SK-N-SH (cell line): ENCODE measurements at regions not wholly inside any gene's neighbourhood (a gene's known extent, or its start where the extent isn't known, plus 50 kb on each side); places are given as distances from the start of the nearest gene placed in this dataset.

Experiments used
- CTCF ChIA-PET: fragments of 300-600, 350-600 bp; formaldehyde crosslinking; extraction: SDS; loops from one replicate; lab custom pipeline; 2021; lab: Yijun Ruan, JAX
- POLR2A ChIA-PET: fragments of 350-600 bp; sonication (Branson Sonifier 250); formaldehyde crosslinking; extraction: SDS; loops from one replicate; lab custom pipeline; 2020; ENCODE audit warnings: antibody characterized with exemption, inconsistent platforms; lab: Yijun Ruan, JAX
- DNase-seq: peaks from one replicate; pipeline ENCODE4 v3.0.0; 2012
- H2AFZ ChIP-seq: fragments of 200-600 bp; sonication (generic); 2 replicates; pipeline ENCODE4 v1.8.1; 2016; ENCODE audit warnings: antibody characterized with exemption, mild to moderate bottlenecking, low read depth
- H3F3A ChIP-seq: fragments of 200-600 bp; sonication (generic); replicated peaks from 2 replicates; pipeline ENCODE3; 2016; ENCODE audit warnings: antibody characterized with exemption, mild to moderate bottlenecking; ENCODE audit not compliant: insufficient read depth
- H3K27ac ChIP-seq, 2 experiments: fragments of 200-500 bp in 1 of 2; fragments of 200-600 bp in 1 of 2; sonication (Bioruptor generic) in 1 of 2; sonication (generic), shearing (Covaris generic) in 1 of 2; 2 replicates each; pipeline versions ENCODE4 v1.5.1 to v1.6.1; 2014 to 2016; ENCODE audit warnings: low read depth in 2 of 2, inconsistent platforms in 1 of 2, low read length in 1 of 2, mild to moderate bottlenecking in 1 of 2, mixed read lengths in 1 of 2
- H3K27me3 ChIP-seq: fragments of 200-600 bp; sonication (generic), shearing (Covaris generic); 2 replicates; pipeline ENCODE4 v1.6.1; 2016; ENCODE audit warnings: mixed run types; ENCODE audit not compliant: insufficient read depth
- H3K36me3 ChIP-seq, 2 experiments: fragments of 200-500 bp in 1 of 2; fragments of 200-600 bp in 1 of 2; sonication (Bioruptor generic) in 1 of 2; sonication (generic) in 1 of 2; replicated peaks in 1 of 2; 2 replicates each; pipeline versions ENCODE3 to v1.5.1; 2014 to 2016; ENCODE audit warnings: low read length in 1 of 2, mild to moderate bottlenecking in 1 of 2; ENCODE audit not compliant: insufficient read depth in 2 of 2, control insufficient read depth in 1 of 2
- H3K4me1 ChIP-seq, 2 experiments: fragments of 200-500 bp in 1 of 2; fragments of 200-600 bp in 1 of 2; sonication (Bioruptor generic) in 1 of 2; sonication (generic), shearing (Covaris generic) in 1 of 2; 2 replicates each; pipeline versions ENCODE4 v1.5.1 to v1.6.1; 2014 to 2016; ENCODE audit warnings: low read depth in 1 of 2, low read length in 1 of 2, mixed run types in 1 of 2; ENCODE audit not compliant: insufficient read depth in 2 of 2, control insufficient read depth in 1 of 2
- H3K4me2 ChIP-seq: fragments of 200-600 bp; sonication (generic), shearing (Covaris generic); 2 replicates; pipeline ENCODE4 v1.6.1; 2017; ENCODE audit warnings: mixed run types
- H3K4me3 ChIP-seq, 2 experiments: fragments of 200-500 bp in 1 of 2; fragments of 200-600 bp in 1 of 2; sonication (Bioruptor generic) in 1 of 2; sonication (generic), shearing (Covaris generic) in 1 of 2; 2 replicates each; pipeline versions ENCODE4 v1.5.1 to v1.8.1; 2014 to 2016; ENCODE audit warnings: low read depth in 2 of 2, inconsistent platforms in 1 of 2, low read length in 1 of 2, mild to moderate bottlenecking in 1 of 2, mixed read lengths in 1 of 2, moderate library complexity in 1 of 2
- H3K79me2 ChIP-seq: fragments of 200-600 bp; sonication (generic); 2 replicates; pipeline ENCODE4 v1.8.1; 2017; ENCODE audit warnings: mild to moderate bottlenecking; ENCODE audit not compliant: insufficient read depth
- H3K9ac ChIP-seq: fragments of 200-600 bp; sonication (generic); 2 replicates; pipeline ENCODE4 v1.6.1; 2017; ENCODE audit warnings: mixed run types
- H3K9me2 ChIP-seq: fragments of 200-600 bp; sonication (generic); 2 replicates; pipeline ENCODE4 v1.6.1; 2017; ENCODE audit warnings: mixed run types
- H3K9me3 ChIP-seq: fragments of 200-600 bp; sonication (generic); 2 replicates; pipeline ENCODE4 v1.6.1; 2017; ENCODE audit warnings: mixed run types, mild to moderate bottlenecking, moderate library complexity
- H4K20me1 ChIP-seq: fragments of 200-600 bp; sonication (generic); 2 replicates; pipeline ENCODE4 v1.6.1; 2017; ENCODE audit warnings: mild to moderate bottlenecking, mixed run types; ENCODE audit not compliant: insufficient read depth
- CHD2 ChIP-seq: fragments of 150-350 bp; IDR thresholded peaks from 2 replicates; pipeline ENCODE4 v1.6.1; 2018; ENCODE audit warnings: low read length; ENCODE audit not compliant: partially characterized antibody
- EP300 ChIP-seq, 2 experiments: IDR thresholded peaks; 2 replicates each; pipeline versions ENCODE4 v1.4.0 to v1.6.1; 2012; ENCODE audit warnings: borderline replicate concordance in 1 of 2, low read depth in 1 of 2, low read length in 1 of 2
- FOSL2 ChIP-seq: IDR thresholded peaks from 2 replicates; pipeline ENCODE4 v1.4.0; 2012; ENCODE audit warnings: low read depth, mild to moderate bottlenecking, moderate library complexity, borderline replicate concordance
- FOXJ3 ChIP-seq: sonication (generic); formaldehyde crosslinking; IDR thresholded peaks from 2 replicates; pipeline ENCODE4 v1.5.1; 2020; ENCODE audit warnings: mild to moderate bottlenecking, missing genetic modification reagents
- GABPA ChIP-seq: IDR thresholded peaks from 2 replicates; pipeline ENCODE4 v1.4.0; 2012; ENCODE audit warnings: low read depth, mild to moderate bottlenecking
- JUND ChIP-seq: IDR thresholded peaks from 2 replicates; pipeline ENCODE4 v1.4.0; 2012
- NRF1 ChIP-seq: IDR thresholded peaks from 2 replicates; pipeline ENCODE4 v1.6.1; 2012; ENCODE audit warnings: low read depth, mild to moderate bottlenecking, low read length
- RAD21 ChIP-seq: IDR thresholded peaks from 2 replicates; pipeline ENCODE4 v1.6.1; 2012; ENCODE audit warnings: mild to moderate bottlenecking, low read length
- RCOR1 ChIP-seq: fragments of 150-350 bp; IDR thresholded peaks from 2 replicates; pipeline ENCODE4 v1.6.1; 2017; ENCODE audit warnings: antibody characterized with exemption, low read length
- SMC3 ChIP-seq: IDR thresholded peaks from 2 replicates; pipeline ENCODE4 v1.6.1; 2012; ENCODE audit warnings: low read depth, low read length, improper control_type of control experiment
- WGBS: methylation state at CpG from one replicate; pipeline ENCODE4 v1.1.6; 2017; ENCODE audit warnings: low lambda C conversion rate; 5-methylcytosine and 5-hydroxymethylcytosine counted together
- TF ChIP-seq, protein P1 (sequence below): IDR thresholded peaks from 2 replicates; pipeline ENCODE4 v1.4.0; 2012; ENCODE audit warnings: low read depth, borderline replicate concordance
- TF ChIP-seq, protein P2 (sequence below): IDR thresholded peaks from 2 replicates; pipeline ENCODE4 v1.6.1; 2012; ENCODE audit warnings: mild to moderate bottlenecking, low read depth, low read length, moderate library complexity

DNA sequence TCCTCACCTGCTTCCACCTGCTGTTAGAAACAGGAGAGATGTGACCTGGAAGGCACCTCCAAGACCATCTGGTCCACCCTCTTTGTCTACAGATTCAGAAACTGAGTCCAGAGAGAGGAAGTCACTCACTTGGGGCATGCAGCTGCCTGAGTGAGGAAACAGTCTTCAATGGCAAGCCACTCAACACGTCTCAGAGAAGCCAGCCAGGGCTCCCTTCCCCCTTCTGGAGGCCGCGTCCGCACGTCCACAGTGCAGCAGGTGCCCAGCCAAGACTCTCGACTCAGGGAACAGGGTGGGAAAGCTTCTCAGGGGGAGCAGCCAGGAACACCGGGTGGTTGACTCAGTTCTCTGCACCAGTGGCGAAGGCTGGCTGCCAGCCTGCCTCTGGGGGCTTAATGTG lies 201.7 kb downstream of the BCL11A start:
- Histone ChIP-seq H4K20me1 (no peaks in the 10 kb centered on the region), H3K4me1 (no peaks in the 10 kb centered on the region), H3K9ac (no peak overlapping the region), H2AFZ (no peak overlapping the region), H3K79me2 (no peaks in the 10 kb centered on the region), H3K9me3 (no peaks in the 10 kb centered on the region), H3K9me2 (no peaks in the 10 kb centered on the region), H3K36me3 (no peaks in the 10 kb centered on the region), H3K27me3 (no peaks in the 10 kb centered on the region; the same call in 1 of the 2 replicates), H3F3A (no peaks in the 10 kb centered on the region), H3K4me2 (no peak overlapping the region), H3K27ac (no peak overlapping the region), H3K4me3 (no peak overlapping the region)
- no peak for DNase-seq
- TF ChIP-seq NRF1, result no peak
- TF ChIP-seq, protein P1, sequence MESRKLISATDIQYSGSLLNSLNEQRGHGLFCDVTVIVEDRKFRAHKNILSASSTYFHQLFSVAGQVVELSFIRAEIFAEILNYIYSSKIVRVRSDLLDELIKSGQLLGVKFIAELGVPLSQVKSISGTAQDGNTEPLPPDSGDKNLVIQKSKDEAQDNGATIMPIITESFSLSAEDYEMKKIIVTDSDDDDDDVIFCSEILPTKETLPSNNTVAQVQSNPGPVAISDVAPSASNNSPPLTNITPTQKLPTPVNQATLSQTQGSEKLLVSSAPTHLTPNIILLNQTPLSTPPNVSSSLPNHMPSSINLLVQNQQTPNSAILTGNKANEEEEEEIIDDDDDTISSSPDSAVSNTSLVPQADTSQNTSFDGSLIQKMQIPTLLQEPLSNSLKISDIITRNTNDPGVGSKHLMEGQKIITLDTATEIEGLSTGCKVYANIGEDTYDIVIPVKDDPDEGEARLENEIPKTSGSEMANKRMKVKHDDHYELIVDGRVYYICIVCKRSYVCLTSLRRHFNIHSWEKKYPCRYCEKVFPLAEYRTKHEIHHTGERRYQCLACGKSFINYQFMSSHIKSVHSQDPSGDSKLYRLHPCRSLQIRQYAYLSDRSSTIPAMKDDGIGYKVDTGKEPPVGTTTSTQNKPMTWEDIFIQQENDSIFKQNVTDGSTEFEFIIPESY, result no peak
- 34% methylated on average over 5 of the region's 8 CpGs for WGBS
- POLR2A ChIA-PET, result no interaction called here
- CTCF ChIA-PET, result no interaction called here

DNA sequence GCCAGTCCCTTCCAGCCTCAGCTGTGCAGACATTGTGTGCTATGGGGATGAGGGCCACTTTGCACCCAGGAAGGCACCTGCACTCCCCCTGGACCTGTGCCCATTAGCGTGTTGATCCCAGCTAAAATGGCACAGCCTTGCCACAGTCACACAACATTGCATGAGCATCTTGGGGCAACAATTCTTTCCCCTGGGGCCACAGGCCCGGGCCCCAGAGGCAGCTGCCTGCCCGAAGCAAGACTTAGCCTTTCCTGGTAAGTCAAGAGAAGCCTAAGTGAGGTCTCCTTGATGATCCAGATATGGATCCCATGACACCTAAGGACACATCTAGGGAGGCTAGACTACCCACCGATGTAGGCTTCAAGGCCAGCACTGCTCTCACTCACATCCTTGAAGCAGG lies 202.1 kb downstream of the BCL11A start:
- no peaks in the 10 kb centered on the region for H3K9me3 ChIP-seq
- H3K9me2 ChIP-seq, result no peaks in the 10 kb centered on the region
- no peak overlapping the region for H3K4me3 ChIP-seq
- H3K4me2 ChIP-seq, result no peak overlapping the region
- ChIA-PET CTCF (no interaction called here), POLR2A (no interaction called here)
- 25% methylated on average over 4 of the region's 4 CpGs for WGBS
- no peaks in the 10 kb centered on the region for H3K4me1 ChIP-seq
- H3K9ac ChIP-seq, result no peak overlapping the region
- H3K27ac ChIP-seq, result no peak overlapping the region
- no peaks in the 10 kb centered on the region; the same call in 1 of the 2 replicates for H3K27me3 ChIP-seq
- no peak overlapping the region for H2AFZ ChIP-seq
- H3F3A ChIP-seq, result no peaks in the 10 kb centered on the region
- H3K36me3 ChIP-seq, result no peaks in the 10 kb centered on the region
- H4K20me1 ChIP-seq, result no peaks in the 10 kb centered on the region
- H3K79me2 ChIP-seq, result no peaks in the 10 kb centered on the region
- no peak for DNase-seq
- no peak for TF ChIP-seq GABPA
- no peak for TF ChIP-seq RCOR1
- no peak for TF ChIP-seq FOSL2
- TF ChIP-seq, protein P1, result no peak
- TF ChIP-seq JUND, result no peak
- no peak for TF ChIP-seq FOXJ3 (CRISPR knock-in tag)
- no peak for TF ChIP-seq EP300 (IDR thresholded peaks at IDR 0.05; ENCODE audit: borderline replicate concordance in 1 of 2, low read depth in 1 of 2, low read length in 1 of 2)
- TF ChIP-seq RAD21, result no peak
- no peak for TF ChIP-seq NRF1
- TF ChIP-seq CHD2, result no peak
- TF ChIP-seq SMC3, result no peak
- TF ChIP-seq, protein P2, sequence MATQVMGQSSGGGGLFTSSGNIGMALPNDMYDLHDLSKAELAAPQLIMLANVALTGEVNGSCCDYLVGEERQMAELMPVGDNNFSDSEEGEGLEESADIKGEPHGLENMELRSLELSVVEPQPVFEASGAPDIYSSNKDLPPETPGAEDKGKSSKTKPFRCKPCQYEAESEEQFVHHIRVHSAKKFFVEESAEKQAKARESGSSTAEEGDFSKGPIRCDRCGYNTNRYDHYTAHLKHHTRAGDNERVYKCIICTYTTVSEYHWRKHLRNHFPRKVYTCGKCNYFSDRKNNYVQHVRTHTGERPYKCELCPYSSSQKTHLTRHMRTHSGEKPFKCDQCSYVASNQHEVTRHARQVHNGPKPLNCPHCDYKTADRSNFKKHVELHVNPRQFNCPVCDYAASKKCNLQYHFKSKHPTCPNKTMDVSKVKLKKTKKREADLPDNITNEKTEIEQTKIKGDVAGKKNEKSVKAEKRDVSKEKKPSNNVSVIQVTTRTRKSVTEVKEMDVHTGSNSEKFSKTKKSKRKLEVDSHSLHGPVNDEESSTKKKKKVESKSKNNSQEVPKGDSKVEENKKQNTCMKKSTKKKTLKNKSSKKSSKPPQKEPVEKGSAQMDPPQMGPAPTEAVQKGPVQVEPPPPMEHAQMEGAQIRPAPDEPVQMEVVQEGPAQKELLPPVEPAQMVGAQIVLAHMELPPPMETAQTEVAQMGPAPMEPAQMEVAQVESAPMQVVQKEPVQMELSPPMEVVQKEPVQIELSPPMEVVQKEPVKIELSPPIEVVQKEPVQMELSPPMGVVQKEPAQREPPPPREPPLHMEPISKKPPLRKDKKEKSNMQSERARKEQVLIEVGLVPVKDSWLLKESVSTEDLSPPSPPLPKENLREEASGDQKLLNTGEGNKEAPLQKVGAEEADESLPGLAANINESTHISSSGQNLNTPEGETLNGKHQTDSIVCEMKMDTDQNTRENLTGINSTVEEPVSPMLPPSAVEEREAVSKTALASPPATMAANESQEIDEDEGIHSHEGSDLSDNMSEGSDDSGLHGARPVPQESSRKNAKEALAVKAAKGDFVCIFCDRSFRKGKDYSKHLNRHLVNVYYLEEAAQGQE, result no peak
